Esophagus squamous epithelium (tissue), 4 donors: ENCODE measurements at regions not wholly inside any gene's neighbourhood (a gene's known extent, or its start where the extent isn't known, plus 50 kb on each side); places are given as distances from the start of the nearest gene placed in this dataset.

Source experiments
- POLR2A ChIP-seq, 4 donors: fragments of 450-650 bp; IDR thresholded peaks; one replicate each; pipeline ENCODE4 v1.6.1; 2017; ENCODE audit warnings: antibody characterized with exemption in 4 of 4, mild to moderate bottlenecking in 4 of 4, moderate library complexity in 3 of 4
- TF ChIP-seq, protein P1 (sequence below), 6 experiments: fragments of 450-650 bp in 4 of 6; fragments of 200-600 bp in 2 of 6; sonication (generic) in 2 of 6; IDR thresholded peaks; one replicate each; pipeline ENCODE4 v1.5.1; 2016 to 2019; ENCODE audit warnings: antibody characterized with exemption in 6 of 6, mild to moderate bottlenecking in 4 of 6, moderate library complexity in 4 of 6

DNA sequence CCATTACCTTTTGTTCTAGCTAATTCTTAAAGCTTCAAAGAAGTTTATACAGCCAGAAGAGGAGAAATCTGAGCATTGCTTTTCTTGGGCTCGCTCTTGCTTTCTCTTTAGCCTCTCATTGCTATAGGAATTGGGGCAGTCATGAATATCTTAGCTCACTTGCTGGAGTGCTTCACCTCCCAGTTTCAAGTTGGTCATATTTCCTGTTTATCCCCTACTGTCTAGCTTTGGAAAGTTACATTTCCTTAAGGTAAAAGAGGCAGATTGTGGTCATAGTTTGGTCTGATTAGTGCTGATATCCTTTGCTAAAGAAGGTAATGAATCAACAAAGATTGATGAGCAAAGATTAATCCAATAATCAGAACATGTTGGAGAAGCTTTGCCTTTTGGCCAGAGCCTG lies 77.7 kb upstream of the GLI3 start:
- TF ChIP-seq, protein P1, sequence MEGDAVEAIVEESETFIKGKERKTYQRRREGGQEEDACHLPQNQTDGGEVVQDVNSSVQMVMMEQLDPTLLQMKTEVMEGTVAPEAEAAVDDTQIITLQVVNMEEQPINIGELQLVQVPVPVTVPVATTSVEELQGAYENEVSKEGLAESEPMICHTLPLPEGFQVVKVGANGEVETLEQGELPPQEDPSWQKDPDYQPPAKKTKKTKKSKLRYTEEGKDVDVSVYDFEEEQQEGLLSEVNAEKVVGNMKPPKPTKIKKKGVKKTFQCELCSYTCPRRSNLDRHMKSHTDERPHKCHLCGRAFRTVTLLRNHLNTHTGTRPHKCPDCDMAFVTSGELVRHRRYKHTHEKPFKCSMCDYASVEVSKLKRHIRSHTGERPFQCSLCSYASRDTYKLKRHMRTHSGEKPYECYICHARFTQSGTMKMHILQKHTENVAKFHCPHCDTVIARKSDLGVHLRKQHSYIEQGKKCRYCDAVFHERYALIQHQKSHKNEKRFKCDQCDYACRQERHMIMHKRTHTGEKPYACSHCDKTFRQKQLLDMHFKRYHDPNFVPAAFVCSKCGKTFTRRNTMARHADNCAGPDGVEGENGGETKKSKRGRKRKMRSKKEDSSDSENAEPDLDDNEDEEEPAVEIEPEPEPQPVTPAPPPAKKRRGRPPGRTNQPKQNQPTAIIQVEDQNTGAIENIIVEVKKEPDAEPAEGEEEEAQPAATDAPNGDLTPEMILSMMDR (IDR thresholded peaks at IDR 0.05) = no peak
- no peak for TF ChIP-seq POLR2A (IDR thresholded peaks at IDR 0.05)
